Gastroesophageal sphincter (tissue), 3 donors: ENCODE measurements at regions not wholly inside any gene's neighbourhood (a gene's known extent, or its start where the extent isn't known, plus 50 kb on each side); places are given as distances from the start of the nearest gene placed in this dataset.

Experiments
- CTCF ChIP-seq, 4 experiments: fragments of 200-600 bp in 2 of 4; fragments of 450-650 bp in 2 of 4; sonication (generic) in 1 of 4; IDR thresholded peaks; one replicate each; pipeline ENCODE4 v1.5.1; 2017 to 2019; ENCODE audit warnings: antibody characterized with exemption in 4 of 4, mild to moderate bottlenecking in 2 of 4, moderate library complexity in 2 of 4
- EP300 ChIP-seq: sonication (generic); formaldehyde crosslinking; IDR thresholded peaks from one replicate; pipeline ENCODE4 v1.6.1; 2017; ENCODE audit warnings: antibody characterized with exemption, mild to moderate bottlenecking
- POLR2A ChIP-seq, 2 donors: fragments of 450-650 bp; IDR thresholded peaks; one replicate each; pipeline ENCODE4 v1.6.1; 2017; ENCODE audit warnings: antibody characterized with exemption in 2 of 2, mild to moderate bottlenecking in 2 of 2, moderate library complexity in 1 of 2
- POLR2AphosphoS5 ChIP-seq: sonication (generic); formaldehyde crosslinking; IDR thresholded peaks from one replicate; pipeline ENCODE4 v1.6.1; 2017; ENCODE audit warnings: antibody characterized with exemption

- TF ChIP-seq CTCF (IDR thresholded peaks at IDR 0.05): peak in 1 of 4 experiments; percentile 50
- TF ChIP-seq POLR2A (IDR thresholded peaks at IDR 0.05): no peak
- no peak for TF ChIP-seq EP300
- TF ChIP-seq POLR2AphosphoS5: no peak
These were observed 1074.3 kb upstream of the PCDH9 start for GRCh38 chr13:68304286-68304893.
